HFF-Myc (cell line): ENCODE measurements at regions not wholly inside any gene's neighbourhood (a gene's known extent, or its start where the extent isn't known, plus 50 kb on each side); places are given as distances from the start of the nearest gene placed in this dataset.

ENCODE experiments used
- DNase-seq: peaks from one replicate; pipeline ENCODE4 v3.0.0-alpha.2; 2011; ENCODE audit warnings: low read depth; ENCODE audit errors: extremely low read depth
- H3K4me3 ChIP-seq: replicated peaks from 2 replicates; pipeline ENCODE4 v1.5.1; 2011; ENCODE audit warnings: low read depth, mild to moderate bottlenecking, control low read depth, low read length
- TF ChIP-seq, protein P1 (sequence below): IDR thresholded peaks from 2 replicates; pipeline ENCODE4 v1.5.1; 2012; ENCODE audit warnings: mild to moderate bottlenecking, low read depth, low read length, control low read depth; ENCODE audit errors: missing control alignments

DNA sequence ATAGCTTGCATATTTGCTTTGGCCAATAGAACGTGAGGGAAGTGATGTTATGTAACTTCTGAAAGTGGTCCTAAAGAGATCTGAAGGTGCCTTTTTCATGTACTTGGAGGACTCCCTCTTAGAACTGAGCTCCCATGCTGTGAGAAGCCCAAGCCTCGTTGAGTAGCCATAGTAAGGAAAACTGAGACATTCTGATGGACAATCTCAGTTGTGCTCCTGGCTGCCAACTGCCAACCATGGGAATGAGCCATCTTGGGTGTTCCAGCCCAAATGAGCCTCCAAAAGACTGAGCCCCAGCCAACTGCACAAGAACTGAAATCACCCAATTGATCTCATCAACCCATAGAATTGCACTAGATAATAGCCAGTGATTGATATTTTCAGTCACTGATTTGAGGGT, 106.7 kb downstream of the MRPL39 start:
- no peak for DNase-seq
- TF ChIP-seq, protein P1, sequence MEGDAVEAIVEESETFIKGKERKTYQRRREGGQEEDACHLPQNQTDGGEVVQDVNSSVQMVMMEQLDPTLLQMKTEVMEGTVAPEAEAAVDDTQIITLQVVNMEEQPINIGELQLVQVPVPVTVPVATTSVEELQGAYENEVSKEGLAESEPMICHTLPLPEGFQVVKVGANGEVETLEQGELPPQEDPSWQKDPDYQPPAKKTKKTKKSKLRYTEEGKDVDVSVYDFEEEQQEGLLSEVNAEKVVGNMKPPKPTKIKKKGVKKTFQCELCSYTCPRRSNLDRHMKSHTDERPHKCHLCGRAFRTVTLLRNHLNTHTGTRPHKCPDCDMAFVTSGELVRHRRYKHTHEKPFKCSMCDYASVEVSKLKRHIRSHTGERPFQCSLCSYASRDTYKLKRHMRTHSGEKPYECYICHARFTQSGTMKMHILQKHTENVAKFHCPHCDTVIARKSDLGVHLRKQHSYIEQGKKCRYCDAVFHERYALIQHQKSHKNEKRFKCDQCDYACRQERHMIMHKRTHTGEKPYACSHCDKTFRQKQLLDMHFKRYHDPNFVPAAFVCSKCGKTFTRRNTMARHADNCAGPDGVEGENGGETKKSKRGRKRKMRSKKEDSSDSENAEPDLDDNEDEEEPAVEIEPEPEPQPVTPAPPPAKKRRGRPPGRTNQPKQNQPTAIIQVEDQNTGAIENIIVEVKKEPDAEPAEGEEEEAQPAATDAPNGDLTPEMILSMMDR, result no peak
- H3K4me3 ChIP-seq, result no peak overlapping the region

GRCh38 chr21:25496825-25497482, 110.3 kb downstream of the MRPL39 start:
- no peak for DNase-seq
- TF ChIP-seq, protein P1, result no peak
- no peak overlapping the region for H3K4me3 ChIP-seq

DNA sequence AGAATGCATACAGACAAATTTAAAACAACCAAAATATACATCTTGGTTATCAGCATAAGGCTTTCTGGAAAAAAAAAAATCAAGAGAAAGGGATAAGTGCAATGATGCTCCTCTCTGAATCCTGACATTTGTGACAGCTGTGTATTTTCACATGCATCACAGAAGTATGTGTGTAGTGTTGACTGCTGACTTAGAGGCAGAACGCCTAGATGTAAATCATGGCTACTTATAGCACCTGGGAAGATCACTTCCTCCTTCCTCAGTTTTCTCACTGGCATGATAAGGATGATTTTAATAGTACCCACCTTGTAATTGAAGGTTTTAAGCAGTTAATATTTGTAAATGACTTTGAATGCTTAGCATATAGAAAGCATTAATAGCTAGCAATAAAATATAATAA, 112.5 kb downstream of the MRPL39 start:
- DNase-seq, result no peak
- TF ChIP-seq, protein P1, result no peak
- H3K4me3 ChIP-seq, result no peak overlapping the region

GRCh38 chr21:25493722-25494121, 113.6 kb downstream of the MRPL39 start:
- TF ChIP-seq, protein P1, result no peak
- DNase-seq, result no peak
- no peak overlapping the region for H3K4me3 ChIP-seq

DNA sequence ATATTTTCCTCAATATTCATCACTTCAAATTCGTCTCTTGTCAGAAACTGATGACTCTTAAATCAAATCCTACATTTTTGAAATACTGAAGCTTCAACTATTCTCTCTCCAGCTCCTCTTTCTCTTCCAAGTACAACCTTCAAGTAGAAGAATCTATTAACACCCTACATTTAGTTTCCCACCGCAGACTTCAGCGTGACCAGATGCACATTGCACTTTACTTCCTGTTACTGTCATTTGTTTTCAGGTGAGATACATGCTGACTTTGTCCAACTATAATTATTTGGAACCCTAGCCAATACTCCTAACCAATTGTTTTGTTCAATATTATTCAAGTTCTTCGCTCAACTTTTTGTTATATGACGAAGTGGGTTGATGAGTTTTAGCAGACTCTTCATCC, 116.0 kb downstream of the MRPL39 start:
- no peak overlapping the region for H3K4me3 ChIP-seq
- TF ChIP-seq, protein P1, result no peak
- DNase-seq, result no peak

DNA sequence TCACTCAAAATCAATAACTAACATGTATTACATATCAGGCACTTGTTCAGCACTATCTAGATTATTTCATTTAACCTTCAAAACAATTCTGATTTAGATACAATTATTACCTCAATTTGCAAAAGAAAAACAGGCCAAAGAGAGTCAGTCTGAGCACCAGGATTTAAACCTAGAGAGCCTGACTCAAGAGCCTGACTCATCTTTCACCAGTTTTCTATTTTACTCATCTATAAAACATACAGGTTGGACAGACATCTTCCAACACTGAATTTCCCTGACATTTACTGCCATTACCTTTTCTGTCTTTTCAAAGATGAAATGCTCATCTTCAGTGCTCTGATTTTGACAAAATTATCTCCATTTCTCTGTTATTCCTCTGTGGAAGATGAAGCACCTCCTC, 116.5 kb downstream of the MRPL39 start:
- TF ChIP-seq, protein P1, result no peak
- no peak for DNase-seq
- H3K4me3 ChIP-seq, result no peak overlapping the region

DNA sequence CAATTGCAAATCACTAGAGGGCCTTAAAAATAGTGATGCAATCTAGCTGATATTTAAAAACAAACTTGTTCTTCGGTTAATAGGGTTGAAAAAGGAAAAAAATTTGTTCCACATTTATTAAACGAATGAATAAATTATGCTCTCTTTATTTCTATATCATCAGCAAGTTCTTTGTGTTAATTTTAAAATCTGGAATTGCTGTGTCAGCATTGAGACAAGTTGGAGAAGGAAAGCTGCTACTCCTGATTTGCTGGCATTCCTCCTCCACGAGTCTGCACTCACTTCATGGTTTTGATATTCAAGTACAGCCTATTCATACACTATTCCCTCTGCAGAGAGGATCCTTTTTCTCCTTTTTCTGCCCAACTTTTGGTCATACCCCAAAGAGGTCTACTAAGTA, 117.6 kb downstream of the MRPL39 start:
- DNase-seq, result no peak
- TF ChIP-seq, protein P1, result no peak
- H3K4me3 ChIP-seq, result no peak overlapping the region
